Left lobe of liver (tissue), 2 donors: ENCODE measurements at regions not wholly inside any gene's neighbourhood (a gene's known extent, or its start where the extent isn't known, plus 50 kb on each side); places are given as distances from the start of the nearest gene placed in this dataset.
"Not testable (repeated sequence)": the region's sequence is repeated elsewhere in the genome, so short reads cannot be mapped to it uniquely, and the experiment has no call there.

ENCODE experiments used
- ATAC-seq: fragments of 200-7000 bp; cut with Tn5 transposase; one replicate; pipeline ENCODE4 v1.9.1; 2020; ENCODE audit warnings: mild to moderate bottlenecking, moderate library complexity
- DNase-seq: peaks from one replicate; pipeline ENCODE4 v3.0.0-alpha.2; 2020; ENCODE audit warnings: low spot score
- donor health status: DM: no; HTN: no; CAD: no; lungs with moderate emphysema.
- donor health status: DM: no; HTN: yes; CAD: no.

GRCh38 chr13:82129281-82129680, 1753.0 kb downstream of the SLITRK1 start:
- ATAC-seq (no peak), DNase-seq (no peak)

GRCh38 chr13:82118589-82118988, 1763.7 kb downstream of the SLITRK1 start:
- no peak for ATAC-seq
- no peak for DNase-seq

DNA sequence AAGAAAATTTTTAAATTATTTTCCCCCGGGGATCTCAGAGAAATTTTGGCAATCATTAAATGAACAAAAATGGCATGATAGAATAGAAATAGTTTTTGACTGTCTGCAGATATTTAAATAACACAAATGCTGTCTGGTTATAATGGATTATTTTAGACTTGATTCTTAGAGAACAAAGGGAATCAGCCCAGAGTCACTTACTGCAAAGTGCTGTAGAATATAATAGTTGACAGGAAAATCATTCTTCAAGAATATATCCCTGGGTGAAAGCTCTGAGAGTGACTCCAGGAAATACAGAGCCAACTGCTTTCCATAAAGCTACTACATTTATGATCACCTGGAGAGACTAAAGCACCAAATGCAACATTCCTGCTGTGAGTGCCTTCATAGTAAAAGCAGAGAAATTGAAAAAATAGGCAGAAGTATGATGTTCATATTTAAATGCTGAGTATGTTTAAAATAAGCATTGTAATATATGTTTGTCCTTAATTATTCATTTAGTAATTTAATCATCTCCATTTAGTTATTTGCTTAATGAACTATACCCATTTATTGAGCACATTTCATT, 1765.8 kb downstream of the SLITRK1 start:
- ATAC-seq (no peak), DNase-seq (no peak)

DNA sequence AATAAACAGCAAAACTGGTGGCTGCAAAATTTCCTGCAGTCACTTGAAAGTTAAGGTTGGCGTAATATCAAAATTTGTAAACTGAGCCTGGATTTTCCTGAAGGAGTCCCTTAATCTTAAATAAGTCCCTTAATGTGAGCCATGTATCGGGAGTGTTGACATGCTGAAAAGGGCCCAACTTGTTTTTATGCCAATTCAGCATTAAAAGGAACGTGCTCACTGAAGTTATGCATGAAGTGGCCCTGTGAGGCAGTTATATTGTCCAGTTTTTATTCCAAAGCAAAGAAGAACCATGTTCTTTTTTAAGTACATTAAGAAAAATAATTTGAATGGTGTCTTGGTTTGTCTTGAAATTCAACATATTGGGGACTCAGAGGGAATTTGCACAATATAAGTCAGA, 1766.9 kb downstream of the SLITRK1 start:
- DNase-seq, result no peak
- ATAC-seq, result no peak

GRCh38 chr13:82096256-82096655, 1755.3 kb upstream of the SPRY2 start:
- DNase-seq (no peak), ATAC-seq (no peak)

- DNase-seq, result no peak
- peak; percentile 47 for ATAC-seq
Observed at GRCh38 chr13:82092312-82092711, 1751.4 kb upstream of the SPRY2 start.

DNA sequence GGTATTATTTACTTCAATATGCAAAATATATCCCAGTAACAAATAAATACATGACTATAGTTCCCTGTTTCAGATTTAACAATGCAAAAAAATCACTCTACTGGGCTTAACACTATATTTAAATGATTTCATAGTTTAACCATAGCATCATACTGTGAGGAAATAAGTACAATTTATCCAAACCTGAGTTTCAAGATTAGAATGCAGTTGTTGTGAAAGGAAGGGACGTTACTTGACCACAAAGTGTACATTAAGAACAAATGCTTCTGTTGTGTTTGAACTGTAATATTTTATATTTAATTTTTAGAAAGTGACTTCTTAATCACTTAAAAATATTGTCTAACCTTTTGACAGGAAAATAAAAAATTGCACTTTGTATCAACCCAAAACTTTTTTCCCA, 1747.9 kb upstream of the SPRY2 start:
- ATAC-seq, result no peak
- DNase-seq, result no peak

- no peak for DNase-seq
- no peak for ATAC-seq
Observed at GRCh38 chr13:82076496-82076895, 1735.6 kb upstream of the SPRY2 start.

- DNase-seq (no peak), ATAC-seq (no peak)
Observed at GRCh38 chr13:82070416-82070815, 1729.5 kb upstream of the SPRY2 start.

DNA sequence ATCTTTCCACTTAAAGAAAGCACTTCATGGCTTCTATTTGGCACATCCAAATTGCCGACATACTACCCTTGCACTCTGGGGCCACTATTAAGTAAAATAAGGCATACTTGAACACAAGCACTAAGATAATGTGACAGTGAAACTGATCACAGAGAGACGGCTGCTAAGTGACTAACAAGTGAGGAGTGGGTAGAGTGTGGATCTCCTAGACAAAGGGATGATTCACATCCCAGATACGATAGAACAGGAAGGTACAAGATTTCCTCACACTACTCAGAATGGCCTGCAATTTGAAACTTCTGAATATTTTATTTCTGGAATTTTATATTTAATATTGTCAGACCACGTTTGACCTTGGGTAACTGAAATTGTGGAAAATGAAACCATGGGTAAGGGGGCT, 1721.8 kb upstream of the SPRY2 start:
- ATAC-seq, result no peak
- DNase-seq, result no peak

DNA sequence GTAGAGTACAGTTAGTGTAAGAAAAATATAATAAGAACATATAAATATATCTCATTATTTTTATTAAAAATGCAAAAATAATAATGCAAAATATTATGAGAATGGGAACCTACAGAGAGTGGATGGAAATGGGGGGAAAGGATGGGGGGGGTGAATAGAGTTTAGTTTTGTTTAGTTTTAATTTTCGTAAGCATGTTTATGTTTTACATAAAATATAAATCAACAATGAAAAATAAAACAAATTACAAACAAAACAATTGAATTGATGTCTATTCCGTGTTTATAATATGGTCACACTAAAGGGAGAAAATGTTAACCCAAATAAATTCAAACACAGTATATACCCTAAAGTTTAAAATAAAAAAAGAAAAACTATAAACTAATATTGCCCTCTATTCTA, 1717.4 kb upstream of the SPRY2 start:
- ATAC-seq (no peak), DNase-seq (no peak)

DNA sequence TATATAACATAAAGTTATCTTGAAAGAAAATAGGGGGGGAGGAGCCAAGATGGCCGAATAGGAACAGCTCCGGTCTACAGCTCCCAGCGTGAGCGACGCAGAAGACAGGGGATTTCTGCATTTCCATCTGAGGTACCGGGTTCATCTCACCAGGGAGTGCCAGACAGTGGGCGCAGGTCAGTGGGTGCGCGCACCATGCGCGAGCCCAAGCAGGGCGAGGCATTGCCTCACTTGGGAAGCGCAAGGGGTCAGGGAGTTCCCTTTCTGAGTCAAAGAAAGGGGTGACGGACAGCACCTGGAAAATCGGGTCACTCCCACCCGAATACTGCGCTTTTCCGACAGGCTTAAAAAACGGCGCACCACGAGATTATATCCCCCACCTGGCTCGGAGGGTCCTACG, 1704.4 kb upstream of the SPRY2 start:
- DNase-seq, ATAC-seq: not testable (repeated sequence)

DNA sequence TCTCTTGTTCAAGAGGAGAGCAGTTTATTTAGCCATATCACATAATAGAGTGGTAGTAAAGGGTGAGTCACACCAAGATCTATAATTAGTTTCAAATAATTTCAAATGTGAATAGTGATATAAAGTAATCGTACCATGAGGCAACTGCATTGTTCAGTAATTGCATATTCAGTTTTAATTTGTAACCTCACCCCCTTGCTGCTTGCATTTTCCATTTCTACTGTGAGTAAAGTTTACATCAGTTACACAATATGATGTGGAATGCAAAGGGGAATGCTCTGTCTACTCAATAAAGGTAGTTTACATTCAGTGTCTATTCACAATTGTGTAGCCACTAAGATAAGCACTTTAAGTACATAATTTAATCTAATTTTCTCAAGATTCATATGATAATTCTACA, 1695.7 kb upstream of the SPRY2 start:
- no peak for ATAC-seq
- DNase-seq, result no peak

DNA sequence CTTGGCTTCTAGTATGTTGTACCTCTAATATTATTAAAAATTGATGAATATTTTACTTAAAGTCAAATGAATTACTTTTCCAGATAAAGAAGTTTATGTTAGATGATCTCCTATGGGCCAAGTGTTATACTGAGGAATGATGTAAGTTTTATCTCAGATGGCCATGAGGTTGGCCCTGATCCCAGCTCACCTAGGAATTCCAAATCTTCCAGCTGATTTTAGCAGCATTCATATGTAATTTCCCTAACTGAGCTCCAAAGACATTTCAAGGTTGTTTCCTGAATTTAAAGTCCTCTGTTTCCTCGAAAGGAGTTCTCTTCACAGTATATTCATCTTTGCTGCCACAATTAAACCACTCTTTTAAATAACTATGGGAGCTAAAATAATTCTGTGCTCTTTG, 1670.4 kb upstream of the SPRY2 start:
- no peak for DNase-seq
- ATAC-seq, result no peak

- DNase-seq (no peak), ATAC-seq (no peak)
Observed at GRCh38 chr13:82010780-82011179, 1669.9 kb upstream of the SPRY2 start.

DNA sequence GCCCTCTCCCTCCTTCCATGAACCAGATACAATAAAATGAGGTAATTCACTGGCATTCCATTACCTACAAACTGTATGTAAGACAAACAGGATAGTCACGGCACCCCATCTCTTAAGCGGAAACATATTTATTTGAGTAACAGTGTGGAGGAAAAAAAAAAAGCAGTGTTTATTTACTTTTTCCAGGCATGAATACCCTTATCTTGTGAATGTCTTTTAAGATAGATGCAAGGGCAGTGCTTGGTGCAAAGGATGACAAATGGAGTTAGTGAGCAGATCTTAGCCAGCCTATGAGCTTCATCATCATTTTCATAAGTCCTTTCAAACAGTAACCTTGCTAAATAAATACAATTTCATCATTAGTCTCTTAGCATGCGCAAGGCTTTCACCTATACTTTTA, 1661.8 kb upstream of the SPRY2 start:
- no peak for ATAC-seq
- DNase-seq, result no peak

DNA sequence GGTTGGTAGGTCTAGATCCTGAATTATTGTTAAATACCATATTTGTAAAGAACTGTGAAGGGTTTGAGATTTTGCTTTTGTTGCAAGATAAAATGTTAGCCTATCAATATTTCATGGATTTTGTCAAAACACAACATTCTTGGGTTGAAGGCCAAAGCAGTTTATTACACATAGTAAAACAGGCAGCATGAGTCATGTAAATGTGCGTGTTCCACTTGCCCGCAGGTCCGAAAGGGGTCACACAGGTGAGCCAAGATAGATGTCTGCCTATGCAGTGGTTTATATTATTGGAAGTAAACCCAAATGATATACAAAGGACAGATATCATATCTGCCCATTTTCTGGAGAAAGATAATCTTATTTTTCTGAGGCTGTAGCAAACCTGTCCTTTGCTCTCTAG, 1654.4 kb upstream of the SPRY2 start:
- ATAC-seq (no peak), DNase-seq (no peak)

GRCh38 chr13:81990652-81991051, 1649.7 kb upstream of the SPRY2 start:
- ATAC-seq (no peak), DNase-seq (no peak)

DNA sequence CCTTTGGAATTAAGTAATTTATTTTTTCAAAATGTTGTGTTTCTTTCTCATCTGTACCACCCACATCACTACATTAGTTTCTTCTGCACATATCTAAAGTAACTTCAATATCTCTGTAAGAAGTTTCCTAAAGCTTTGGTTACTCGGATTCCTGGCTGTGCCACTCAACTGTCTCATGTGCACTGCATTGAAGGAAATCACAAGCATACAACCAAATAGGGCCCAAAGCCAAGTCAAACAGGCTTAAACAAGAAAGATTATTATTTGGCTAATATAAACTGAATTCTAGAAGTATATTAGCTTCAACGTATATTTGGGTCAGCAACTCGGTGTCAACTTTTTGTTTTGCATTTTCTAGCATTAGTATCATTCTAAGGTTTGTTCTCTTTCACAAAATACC, 1647.6 kb upstream of the SPRY2 start:
- no peak for DNase-seq
- ATAC-seq, result no peak

- no peak for DNase-seq
- ATAC-seq, result no peak
Observed at GRCh38 chr13:81987677-81988357, 1646.9 kb upstream of the SPRY2 start.

DNA sequence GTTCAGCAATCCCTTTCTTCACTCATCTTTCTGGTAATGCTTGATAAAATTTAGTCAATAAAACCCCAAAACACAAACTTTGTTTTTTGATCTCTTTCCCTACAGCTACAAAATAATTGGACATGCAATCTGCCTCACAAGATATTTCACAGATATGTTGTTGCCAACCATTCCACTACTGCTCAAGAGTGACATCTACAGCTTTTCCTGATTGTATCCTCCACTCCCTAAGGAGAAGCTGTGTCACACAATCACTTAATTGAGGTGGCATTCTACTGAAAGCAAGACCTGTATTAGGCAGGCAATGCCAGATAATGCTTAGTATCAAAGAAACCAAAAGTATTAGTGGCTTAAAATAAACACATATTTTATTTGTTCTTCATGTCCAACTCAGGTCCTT, 1646.2 kb upstream of the SPRY2 start:
- no peak for DNase-seq

GRCh38 chr13:81986308-81986707, 1645.4 kb upstream of the SPRY2 start:
- no peak for ATAC-seq
- DNase-seq, result no peak

More for the DNA sequence above, 1646.2 kb upstream of the SPRY2 start:
- ATAC-seq, result no peak

DNA sequence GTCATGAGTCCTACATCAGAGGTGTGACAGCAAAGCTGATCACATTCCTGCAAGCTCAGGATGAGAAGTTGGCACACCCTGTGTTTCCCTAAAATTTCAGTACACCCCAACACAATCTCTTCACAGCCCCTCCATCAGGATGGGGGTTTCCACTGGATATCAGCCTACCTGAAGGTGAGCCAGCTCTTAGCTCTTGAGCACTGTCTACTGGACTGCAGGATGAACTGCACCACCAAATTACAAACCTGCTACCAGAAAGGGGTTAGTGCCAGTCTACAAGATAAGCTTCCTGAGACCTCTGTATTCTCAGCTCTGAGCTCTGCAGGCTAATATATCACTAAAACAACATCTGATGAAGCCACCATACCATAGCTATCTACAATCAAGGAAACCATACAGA, 1616.2 kb upstream of the SPRY2 start:
- no peak for DNase-seq
- no peak for ATAC-seq
